Naive thymus-derived CD4-positive, alpha-beta T cell (primary cell): ENCODE measurements at regions not wholly inside any gene's neighbourhood (a gene's known extent, or its start where the extent isn't known, plus 50 kb on each side); places are given as distances from the start of the nearest gene placed in this dataset.

Source experiments
- ATAC-seq: fragments of 150-1000 bp; cut with Tn5 transposase; 2 replicates; pipeline ENCODE4 v1.10.0; 2021; ENCODE audit warnings: mild to moderate bottlenecking, moderate library complexity
- CTCF ChIA-PET: fragments of 350-600 bp; sonication (Branson Sonifier 250); formaldehyde crosslinking; loops from one replicate; lab custom pipeline; 2021; ENCODE audit warnings: antibody characterized with exemption; lab: Charles Lee
- POLR2A ChIA-PET: fragments of 350-600 bp; sonication (Branson Sonifier 250); formaldehyde crosslinking; loops from one replicate; lab custom pipeline; 2021; ENCODE audit warnings: antibody characterized with exemption, inconsistent platforms; lab: Charles Lee
- DNase-seq, 9 donors: peaks; one replicate each; pipeline versions ENCODE4 v3.0.0 to v3.0.0-alpha.2; 2020 to 2022; ENCODE audit warnings: mixed read lengths in 1 of 9
- H3K27ac ChIP-seq: one replicate; pipeline ENCODE4 v1.7.0; 2013; ENCODE audit warnings: mild to moderate bottlenecking, low read depth, low read length, moderate library complexity
- H3K27me3 ChIP-seq, 2 donors: one replicate each; pipeline ENCODE4 v1.7.0; 2013; ENCODE audit warnings: low read length in 2 of 2, mild to moderate bottlenecking in 2 of 2, moderate library complexity in 2 of 2; ENCODE audit not compliant: control insufficient read depth in 2 of 2, insufficient read depth in 2 of 2
- H3K36me3 ChIP-seq, 3 experiments: 1 replicate in 2 of 3; 2 replicates in 1 of 3; pipeline ENCODE4 v1.7.0; 2013; ENCODE audit warnings: low read length in 3 of 3, mild to moderate bottlenecking in 3 of 3, moderate library complexity in 1 of 3; ENCODE audit not compliant: insufficient read depth in 3 of 3, control insufficient read depth in 2 of 3
- H3K4me1 ChIP-seq, 2 donors: one replicate each; pipeline ENCODE4 v1.7.0; 2013; ENCODE audit warnings: low read length in 2 of 2, mild to moderate bottlenecking in 2 of 2, moderate library complexity in 1 of 2; ENCODE audit not compliant: control insufficient read depth in 2 of 2, insufficient read depth in 2 of 2
- H3K4me3 ChIP-seq: 2 replicates; pipeline ENCODE4 v1.7.0; 2013; ENCODE audit warnings: mild to moderate bottlenecking, low read length
- H3K9me3 ChIP-seq, 3 experiments: 1 replicate in 2 of 3; 2 replicates in 1 of 3; pipeline ENCODE4 v1.7.0; 2013; ENCODE audit warnings: low read length in 3 of 3; ENCODE audit not compliant: control insufficient read depth in 2 of 3
- H3K27ac Mint-ChIP-seq, 9 donors: one replicate each; pipeline ENCODE4 v1.8.0; 2020 to 2022; ENCODE audit warnings: mixed read lengths in 9 of 9, mild to moderate bottlenecking in 8 of 9, moderate library complexity in 5 of 9, inconsistent platforms in 2 of 9
- H3K27me3 Mint-ChIP-seq, 5 donors: one replicate each; pipeline ENCODE4 v1.8.0; 2021 to 2022; ENCODE audit warnings: mixed read lengths in 5 of 5, mild to moderate bottlenecking in 1 of 5
- H3K36me3 Mint-ChIP-seq, 5 donors: one replicate each; pipeline ENCODE4 v1.8.0; 2020 to 2022; ENCODE audit warnings: mixed read lengths in 5 of 5, mild to moderate bottlenecking in 3 of 5, inconsistent platforms in 1 of 5
- H3K4me1 Mint-ChIP-seq, 7 donors: one replicate each; pipeline ENCODE4 v1.8.0; 2020 to 2022; ENCODE audit warnings: mixed read lengths in 7 of 7, mild to moderate bottlenecking in 3 of 7, inconsistent platforms in 1 of 7
- H3K4me3 Mint-ChIP-seq, 10 donors: one replicate each; pipeline ENCODE4 v1.8.0; 2020 to 2022; ENCODE audit warnings: mild to moderate bottlenecking in 10 of 10, mixed read lengths in 10 of 10, moderate library complexity in 6 of 10, inconsistent platforms in 2 of 10
- H3K9me3 Mint-ChIP-seq, 11 donors: one replicate each; pipeline ENCODE4 v1.8.0; 2020 to 2022; ENCODE audit warnings: mixed read lengths in 11 of 11, mild to moderate bottlenecking in 4 of 11, inconsistent platforms in 1 of 11, moderate library complexity in 1 of 11
- intact Hi-C, 2 donors: fragments of 100-400 bp; cut with micrococcal nuclease; formaldehyde crosslinking; loops; one replicate each; pipeline ENCODE4 v1.15.1; 2023

DNA sequence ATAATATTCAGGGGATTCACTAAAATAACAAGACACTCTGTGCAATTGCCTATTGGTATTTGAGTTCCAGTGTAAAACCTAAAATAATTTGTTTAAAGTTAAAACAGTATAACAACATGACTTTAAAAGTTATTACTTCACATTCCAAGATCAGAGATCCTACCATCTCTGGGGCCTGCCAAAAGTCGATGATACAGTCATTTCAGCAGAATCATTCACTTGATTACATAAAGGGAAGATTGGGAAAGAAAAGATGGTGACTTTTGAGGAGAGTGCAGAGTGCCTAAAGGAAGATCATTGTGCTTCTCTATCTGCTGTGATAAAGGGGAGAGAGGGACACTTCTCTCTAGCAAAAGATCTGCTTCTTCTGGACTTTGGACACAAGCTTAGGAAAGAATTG lies 784.4 kb upstream of the ADGRL4 start:
- no peaks in the 10 kb centered on the region for H3K36me3 ChIP-seq
- no peak overlapping the region for H3K4me3 Mint-ChIP-seq
- no peaks in the 10 kb centered on the region for H3K4me1 Mint-ChIP-seq
- no peak overlapping the region for H3K27ac Mint-ChIP-seq
- H3K36me3 Mint-ChIP-seq: no peaks in the 10 kb centered on the region
- H3K9me3 ChIP-seq: no peaks in the 10 kb centered on the region
- H3K9me3 Mint-ChIP-seq: peaks cover 0 to 42% (median 8%) of the 10 kb centered on the region in 11 donors
- H3K4me1 ChIP-seq: no peaks in the 10 kb centered on the region
- no peaks in the 10 kb centered on the region for H3K27me3 Mint-ChIP-seq
- CTCF ChIA-PET: no interaction called here
- DNase-seq: no peak
- H3K27me3 ChIP-seq: no peaks in the 10 kb centered on the region
- H3K4me3 ChIP-seq: no peak overlapping the region
- intact Hi-C loops: no loop called here
- no peak for ATAC-seq
- POLR2A ChIA-PET: no interaction called here
- no peak overlapping the region for H3K27ac ChIP-seq

- Mint-ChIP-seq H3K4me3 (no peak overlapping the region), H3K27me3 (no peaks in the 10 kb centered on the region), H3K4me1 (no peaks in the 10 kb centered on the region), H3K36me3 (no peaks in the 10 kb centered on the region), H3K27ac (no peak overlapping the region), H3K9me3 (peaks cover 0 to 23% (median 4%) of the 10 kb centered on the region in 11 donors)
- H3K9me3 ChIP-seq: no peaks in the 10 kb centered on the region
- ChIA-PET POLR2A (no interaction called here), CTCF (no interaction called here)
- no peaks in the 10 kb centered on the region for H3K36me3 ChIP-seq
- H3K27me3 ChIP-seq: no peaks in the 10 kb centered on the region
- no peak overlapping the region for H3K4me3 ChIP-seq
- no peak for DNase-seq
- no peak for ATAC-seq
- no peak overlapping the region for H3K27ac ChIP-seq
- no peaks in the 10 kb centered on the region for H3K4me1 ChIP-seq
- intact Hi-C loops: no loop called here
Observed at GRCh38 chr1:79787631-79788030, 781.1 kb upstream of the ADGRL4 start.

- Histone ChIP-seq H3K9me3 (no peaks in the 10 kb centered on the region), H3K27ac (no peak overlapping the region), H3K4me1 (no peaks in the 10 kb centered on the region), H3K27me3 (no peaks in the 10 kb centered on the region), H3K4me3 (no peak overlapping the region), H3K36me3 (no peaks in the 10 kb centered on the region)
- Mint-ChIP-seq H3K27me3 (no peaks in the 10 kb centered on the region), H3K4me1 (no peaks in the 10 kb centered on the region), H3K4me3 (no peak overlapping the region), H3K36me3 (no peaks in the 10 kb centered on the region), H3K9me3 (peaks cover 0 to 18% (median 4%) of the 10 kb centered on the region in 11 donors), H3K27ac (no peak overlapping the region)
- POLR2A ChIA-PET: no interaction called here
- DNase-seq (no peak), ATAC-seq (no peak)
- CTCF ChIA-PET: no interaction called here
- intact Hi-C loops: no loop called here
Observed at GRCh38 chr1:79785964-79786363, 779.4 kb upstream of the ADGRL4 start.

GRCh38 chr1:79785561-79785960 lies 779.0 kb upstream of the ADGRL4 start:
- ChIA-PET CTCF (no interaction called here), POLR2A (no interaction called here)
- no peak overlapping the region for H3K4me3 Mint-ChIP-seq
- intact Hi-C loops: no loop called here
- no peaks in the 10 kb centered on the region for H3K4me1 Mint-ChIP-seq
- no peak overlapping the region for H3K27ac Mint-ChIP-seq
- no peaks in the 10 kb centered on the region for H3K9me3 ChIP-seq
- no peak for DNase-seq
- H3K9me3 Mint-ChIP-seq: peaks cover 0 to 15% (median 4%) of the 10 kb centered on the region in 11 donors
- no peak for ATAC-seq
- H3K27me3 Mint-ChIP-seq: no peaks in the 10 kb centered on the region
- H3K4me1 ChIP-seq: no peaks in the 10 kb centered on the region
- H3K4me3 ChIP-seq: no peak overlapping the region
- no peak overlapping the region for H3K27ac ChIP-seq
- H3K27me3 ChIP-seq: no peaks in the 10 kb centered on the region
- no peaks in the 10 kb centered on the region for H3K36me3 ChIP-seq
- H3K36me3 Mint-ChIP-seq: no peaks in the 10 kb centered on the region

DNA sequence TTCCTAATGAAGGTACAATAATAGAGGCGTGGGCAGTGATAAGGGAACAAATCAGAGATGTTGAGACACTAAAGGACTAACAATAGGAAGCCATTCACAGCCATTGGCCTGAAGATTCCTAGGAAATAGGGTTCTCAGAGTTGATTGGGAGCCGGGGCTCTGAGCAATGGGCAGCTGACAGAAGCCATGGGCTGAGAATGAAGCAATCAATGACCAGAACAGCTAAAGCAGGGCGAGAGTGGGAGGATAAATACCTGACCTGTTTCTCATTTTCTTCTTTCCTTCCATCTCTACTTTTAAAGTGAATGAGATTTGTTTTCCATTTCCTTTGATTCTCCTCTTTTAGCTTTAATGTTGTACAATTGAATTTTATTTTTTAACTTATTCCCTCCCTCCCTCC lies 774.7 kb upstream of the ADGRL4 start:
- POLR2A ChIA-PET: no interaction called here
- CTCF ChIA-PET: no interaction called here
- H3K9me3 Mint-ChIP-seq: peaks cover 0 to 10% (median 3%) of the 10 kb centered on the region in 11 donors
- Histone ChIP-seq H3K27ac (no peak overlapping the region), H3K36me3 (no peaks in the 10 kb centered on the region), H3K4me3 (no peak overlapping the region), H3K27me3 (no peaks in the 10 kb centered on the region), H3K9me3 (no peaks in the 10 kb centered on the region), H3K4me1 (no peaks in the 10 kb centered on the region)
- H3K4me3 Mint-ChIP-seq: no peak overlapping the region
- ATAC-seq (no peak), DNase-seq (no peak)
- H3K36me3 Mint-ChIP-seq: no peaks in the 10 kb centered on the region
- H3K4me1 Mint-ChIP-seq: peaks cover 0 to 2% (median 0%) of the 10 kb centered on the region in 7 donors
- intact Hi-C loops: no loop called here
- H3K27ac Mint-ChIP-seq: no peak overlapping the region
- H3K27me3 Mint-ChIP-seq: no peaks in the 10 kb centered on the region

DNA sequence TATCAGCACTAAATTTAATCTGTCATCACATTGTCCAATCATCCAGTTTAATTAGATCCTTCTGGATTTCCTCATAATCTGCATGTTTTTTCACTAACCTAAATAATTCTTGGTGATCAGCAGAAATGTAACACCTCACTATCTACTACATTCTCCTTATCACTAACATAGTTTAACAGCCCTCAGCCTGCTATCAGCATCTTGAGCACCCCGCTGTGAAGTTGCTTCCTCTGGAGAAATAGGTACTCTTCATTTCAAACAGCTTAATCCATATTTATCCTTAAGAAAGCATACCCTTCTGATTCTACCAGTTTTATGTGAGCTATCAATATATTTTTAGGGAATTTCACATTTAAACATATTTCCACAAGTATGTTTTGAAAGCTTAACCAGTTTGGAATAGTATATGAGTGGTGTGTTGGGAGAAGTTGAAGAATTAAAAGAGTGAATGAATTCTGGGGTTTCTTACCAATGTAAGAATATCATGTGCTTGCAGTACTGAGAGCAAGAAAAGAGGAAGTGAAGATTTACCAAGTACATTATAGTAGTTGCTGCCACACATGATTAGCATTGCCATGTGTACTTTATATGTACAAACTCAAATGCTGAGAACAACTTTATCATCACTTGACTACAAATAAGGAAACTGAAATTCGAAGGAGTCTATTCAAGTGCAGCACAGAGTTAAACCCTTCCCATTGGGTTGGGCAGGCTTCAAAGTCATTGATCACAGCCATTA lies 771.1 kb upstream of the ADGRL4 start:
- intact Hi-C loops: no loop called here
- H3K27me3 Mint-ChIP-seq: no peaks in the 10 kb centered on the region
- ChIA-PET POLR2A (no interaction called here), CTCF (no interaction called here)
- no peaks in the 10 kb centered on the region for H3K9me3 ChIP-seq
- no peak overlapping the region for H3K27ac Mint-ChIP-seq
- no peaks in the 10 kb centered on the region for H3K27me3 ChIP-seq
- no peak overlapping the region for H3K27ac ChIP-seq
- H3K36me3 ChIP-seq: no peaks in the 10 kb centered on the region
- peaks cover 0 to 19% (median 3%) of the 10 kb centered on the region in 11 donors for H3K9me3 Mint-ChIP-seq
- H3K4me3 Mint-ChIP-seq: no peak overlapping the region
- H3K4me3 ChIP-seq: no peak overlapping the region
- ATAC-seq (no peak), DNase-seq (no peak)
- no peaks in the 10 kb centered on the region for H3K4me1 ChIP-seq
- H3K4me1 Mint-ChIP-seq: peaks cover 0 to 2% (median 0%) of the 10 kb centered on the region in 7 donors
- no peaks in the 10 kb centered on the region for H3K36me3 Mint-ChIP-seq

- Histone ChIP-seq H3K4me1 (no peaks in the 10 kb centered on the region), H3K36me3 (no peaks in the 10 kb centered on the region), H3K9me3 (no peaks in the 10 kb centered on the region), H3K27me3 (no peaks in the 10 kb centered on the region), H3K27ac (no peak overlapping the region), H3K4me3 (no peak overlapping the region)
- H3K4me1 Mint-ChIP-seq: peaks cover 0 to 2% (median 0%) of the 10 kb centered on the region in 7 donors
- no peaks in the 10 kb centered on the region for H3K36me3 Mint-ChIP-seq
- DNase-seq (no peak), ATAC-seq (no peak)
- ChIA-PET CTCF (no interaction called here), POLR2A (no interaction called here)
- peaks cover 0 to 14% (median 0%) of the 10 kb centered on the region in 11 donors for H3K9me3 Mint-ChIP-seq
- no peak overlapping the region for H3K27ac Mint-ChIP-seq
- intact Hi-C loops: no loop called here
- no peaks in the 10 kb centered on the region for H3K27me3 Mint-ChIP-seq
- no peak overlapping the region for H3K4me3 Mint-ChIP-seq
Observed at GRCh38 chr1:79775402-79775801, 768.9 kb upstream of the ADGRL4 start.
